ENCODE measurements at regions not wholly inside any gene's neighbourhood (a gene's known extent, or its start where the extent isn't known, plus 50 kb on each side); places are given as distances from the start of the nearest gene placed in this dataset.

DNA sequence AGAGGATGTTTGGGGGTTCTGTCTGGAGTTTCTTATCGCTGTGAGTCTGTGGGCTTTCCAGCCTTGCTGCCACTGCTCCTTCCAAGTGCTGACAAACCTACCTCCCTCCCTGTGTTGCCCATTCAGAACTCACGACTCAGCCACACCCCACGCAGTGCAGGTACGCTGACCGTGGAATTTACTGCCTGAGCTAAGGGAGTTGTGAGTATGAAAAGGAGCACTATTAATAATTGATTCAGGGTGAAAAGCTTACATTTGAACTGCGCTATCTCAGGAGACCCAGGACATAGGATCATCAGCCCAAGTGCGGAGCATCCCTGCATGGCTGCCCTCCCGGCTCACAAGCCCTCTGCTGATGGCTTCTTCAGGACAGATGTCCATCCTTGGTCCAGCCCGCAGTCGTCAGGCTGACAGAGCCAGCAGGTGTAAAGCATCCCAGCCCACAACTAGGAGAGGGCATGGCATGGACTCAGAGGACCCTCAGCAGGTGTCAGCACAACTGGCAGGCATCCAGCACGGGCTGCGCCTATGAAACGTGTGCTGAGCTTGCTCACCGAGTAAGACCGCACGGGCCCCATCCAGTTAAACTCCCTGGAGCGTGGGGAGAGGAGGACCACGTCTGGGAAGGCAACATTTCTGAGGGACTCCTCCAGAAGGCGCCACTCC is 244.0 kb downstream of the COL4A1 start:
- Histone ChIP-seq H3K27ac (no peak overlapping the region), H3K4me1 (peaks cover 0 to 3% of the 10 kb centered on the region in 2 donors), H3K36me3 (no peaks in the 10 kb centered on the region), H3K4me3 (no peak overlapping the region), H3K9me3 (no peaks in the 10 kb centered on the region), H3K27me3 (no peaks in the 10 kb centered on the region)
- TF ChIP-seq, protein P1, sequence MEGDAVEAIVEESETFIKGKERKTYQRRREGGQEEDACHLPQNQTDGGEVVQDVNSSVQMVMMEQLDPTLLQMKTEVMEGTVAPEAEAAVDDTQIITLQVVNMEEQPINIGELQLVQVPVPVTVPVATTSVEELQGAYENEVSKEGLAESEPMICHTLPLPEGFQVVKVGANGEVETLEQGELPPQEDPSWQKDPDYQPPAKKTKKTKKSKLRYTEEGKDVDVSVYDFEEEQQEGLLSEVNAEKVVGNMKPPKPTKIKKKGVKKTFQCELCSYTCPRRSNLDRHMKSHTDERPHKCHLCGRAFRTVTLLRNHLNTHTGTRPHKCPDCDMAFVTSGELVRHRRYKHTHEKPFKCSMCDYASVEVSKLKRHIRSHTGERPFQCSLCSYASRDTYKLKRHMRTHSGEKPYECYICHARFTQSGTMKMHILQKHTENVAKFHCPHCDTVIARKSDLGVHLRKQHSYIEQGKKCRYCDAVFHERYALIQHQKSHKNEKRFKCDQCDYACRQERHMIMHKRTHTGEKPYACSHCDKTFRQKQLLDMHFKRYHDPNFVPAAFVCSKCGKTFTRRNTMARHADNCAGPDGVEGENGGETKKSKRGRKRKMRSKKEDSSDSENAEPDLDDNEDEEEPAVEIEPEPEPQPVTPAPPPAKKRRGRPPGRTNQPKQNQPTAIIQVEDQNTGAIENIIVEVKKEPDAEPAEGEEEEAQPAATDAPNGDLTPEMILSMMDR (IDR thresholded peaks at IDR 0.05): no peak
- no peak for DNase-seq (ENCODE audit: low spot score in 2 of 2)
- intact Hi-C loops (cut with DNase I): no loop called here

DNA sequence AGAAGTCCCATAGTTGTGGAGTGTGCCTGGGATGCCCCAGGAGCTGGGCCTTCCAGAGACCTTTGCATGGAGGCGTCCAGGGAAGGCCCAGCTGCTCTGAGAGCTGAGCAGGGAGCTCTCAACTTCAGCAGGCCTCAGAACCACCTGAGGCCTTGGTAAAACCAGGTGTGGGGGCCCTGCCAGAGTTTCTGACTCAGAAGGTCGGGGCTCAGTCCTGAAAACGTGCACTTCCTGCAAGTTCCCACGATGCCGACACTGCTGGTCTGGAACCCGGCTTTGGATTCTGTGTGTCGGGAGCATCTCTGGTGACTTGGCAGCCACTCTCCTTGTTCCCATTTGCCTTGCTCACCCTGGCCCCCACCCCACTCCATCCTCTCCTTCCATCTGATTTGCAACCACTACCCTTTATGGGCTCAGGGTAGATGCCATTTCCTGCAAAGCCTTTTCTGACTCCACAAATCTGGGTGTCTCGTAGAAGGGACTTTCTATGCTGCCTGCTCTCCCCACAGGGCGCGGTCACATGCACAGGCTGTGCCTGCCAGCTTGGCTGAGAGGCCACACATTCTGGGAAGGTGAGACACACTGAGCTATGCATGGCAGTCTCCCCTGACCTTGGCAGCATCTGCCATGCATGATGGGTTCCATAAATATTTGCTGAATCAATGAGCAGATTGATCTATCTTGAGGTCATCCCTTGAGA is 244.7 kb downstream of the COL4A1 start:
- intact Hi-C loops (cut with DNase I): no loop called here
- Histone ChIP-seq H3K27me3 (no peaks in the 10 kb centered on the region), H3K4me3 (no peak overlapping the region), H3K4me1 (peaks cover 0 to 9% of the 10 kb centered on the region in 2 donors), H3K36me3 (no peaks in the 10 kb centered on the region), H3K9me3 (no peaks in the 10 kb centered on the region), H3K27ac (no peak overlapping the region)
- DNase-seq (ENCODE audit: low spot score in 2 of 2): no peak
- TF ChIP-seq, protein P1 (IDR thresholded peaks at IDR 0.05): no peak

GRCh38 chr13:110061270-110061669 is 245.7 kb downstream of the COL4A1 start:
- Histone ChIP-seq H3K4me3 (no peak overlapping the region), H3K27me3 (no peaks in the 10 kb centered on the region), H3K36me3 (no peaks in the 10 kb centered on the region), H3K27ac (no peak overlapping the region), H3K4me1 (peaks cover 0 to 12% of the 10 kb centered on the region in 2 donors), H3K9me3 (peaks cover 0 to under 1% of the 10 kb centered on the region in 2 donors)
- no peak for DNase-seq (ENCODE audit: low spot score in 2 of 2)
- TF ChIP-seq, protein P1 (IDR thresholded peaks at IDR 0.05): no peak
- intact Hi-C loops (cut with DNase I): no loop called here

- intact Hi-C loops (cut with DNase I): loop anchor here (5.0 to 10.0 kb wide), 3 partner anchors 35 to 658 kb away; partner anchors contain the start of gene ING1
Measured at GRCh38 chr13:110057052-110057451, 249.9 kb downstream of the COL4A1 start.

DNA sequence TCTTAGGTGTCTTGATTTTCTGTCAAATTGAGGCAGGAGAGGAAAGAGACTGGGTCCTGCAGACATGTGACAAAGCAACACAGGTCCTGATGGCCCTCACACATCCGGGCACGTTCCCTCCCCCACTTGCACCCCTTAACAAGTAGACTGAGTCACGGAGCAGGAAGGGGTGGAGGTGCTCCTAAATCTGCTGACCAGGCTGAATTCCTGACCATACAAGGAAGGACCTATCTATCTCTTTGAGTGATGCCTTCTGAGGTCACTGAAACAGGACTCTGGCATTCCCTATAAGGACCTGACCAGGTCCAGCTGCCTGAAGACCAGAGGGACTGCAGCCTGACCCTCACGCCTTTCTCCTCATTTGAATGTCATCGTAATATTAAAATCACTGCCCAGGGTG is 250.3 kb downstream of the COL4A1 start:
- Histone ChIP-seq H3K36me3 (peaks cover 0 to 24% of the 10 kb centered on the region in 2 donors), H3K27ac (peak overlapping the region; percentile 75 to 82), H3K9me3 (peaks cover 0 to 34% of the 10 kb centered on the region in 2 donors), H3K27me3 (no peaks in the 10 kb centered on the region), H3K4me1 (peaks cover 0 to 12% of the 10 kb centered on the region in 2 donors), H3K4me3 (peak overlapping the region; percentile 25 to 49)
- TF ChIP-seq, protein P1 (IDR thresholded peaks at IDR 0.05): no peak
- intact Hi-C loops (cut with DNase I): loop anchor here (5.0 to 10.0 kb wide), 3 partner anchors 34 to 658 kb away; partner anchors contain the start of gene ING1
- DNase-seq (ENCODE audit: low spot score in 2 of 2): no peak

More at GRCh38 chr13:110057052-110057451, 249.9 kb downstream of the COL4A1 start:
- Histone ChIP-seq H3K4me3 (peak overlapping the region; percentile 25 to 49), H3K9me3 (peaks cover 0 to 34% of the 10 kb centered on the region in 2 donors), H3K27ac (peak overlapping the region; percentile 75 to 82), H3K36me3 (peaks cover 0 to 24% of the 10 kb centered on the region in 2 donors), H3K27me3 (no peaks in the 10 kb centered on the region), H3K4me1 (peaks cover 0 to 12% of the 10 kb centered on the region in 2 donors)
- DNase-seq (ENCODE audit: low spot score in 2 of 2): peak in 1 of 2 donors; percentile 69
- TF ChIP-seq, protein P1 (IDR thresholded peaks at IDR 0.05): no peak

All from ascending aorta (tissue), 2 donors.